SK-MEL-5 (cell line): ENCODE measurements at regions not wholly inside any gene's neighbourhood (a gene's known extent, or its start where the extent isn't known, plus 50 kb on each side); places are given as distances from the start of the nearest gene placed in this dataset.
"Not testable (repeated sequence)": the region's sequence is repeated elsewhere in the genome, so short reads cannot be mapped to it uniquely, and the experiment has no call there.

ENCODE experiments used
- DNase-seq: peaks from one replicate; pipeline ENCODE4 v3.0.0-alpha.2; 2016; ENCODE audit warnings: low read depth, low spot score
- in situ Hi-C: cut with HindIII; loops from 2 replicates; pipeline ENCODE4 v1.10.0; 2016; ENCODE audit warnings: low sequenced_read_pairs, high pct_unique_total_duplicates, low pct_unique_long_range_greater_than_20kb

- in situ Hi-C loops, result no loop called here
- DNase-seq, result no peak
These were observed 303.0 kb downstream of the COL12A1 start for GRCh38 chr6:74902846-74903245.

GRCh38 chr6:74902089-74902488 lies 303.8 kb downstream of the COL12A1 start:
- in situ Hi-C loops, result no loop called here
- DNase-seq, result no peak

GRCh38 chr6:74901576-74901975 lies 304.3 kb downstream of the COL12A1 start:
- no peak for DNase-seq

GRCh38 chr6:74899416-74899815 lies 306.4 kb downstream of the COL12A1 start:
- in situ Hi-C loops, result no loop called here
- DNase-seq, result peak; percentile 27

More at GRCh38 chr6:74901576-74901975, 304.3 kb downstream of the COL12A1 start:
- in situ Hi-C loops, result no loop called here

GRCh38 chr6:74892091-74892490 lies 313.8 kb downstream of the COL12A1 start:
- DNase-seq, result no peak
- in situ Hi-C loops, result no loop called here

GRCh38 chr6:74891349-74891831 lies 314.5 kb downstream of the COL12A1 start:
- in situ Hi-C loops, result no loop called here
- no peak for DNase-seq

GRCh38 chr6:74889635-74890034 lies 316.2 kb downstream of the COL12A1 start:
- in situ Hi-C loops, result no loop called here
- DNase-seq, result no peak

- in situ Hi-C loops, result not testable (repeated sequence)
These were observed 317.1 kb downstream of the COL12A1 start for GRCh38 chr6:74888741-74889140.

GRCh38 chr6:74879976-74880375 lies 325.9 kb downstream of the COL12A1 start:
- in situ Hi-C loops, result no loop called here
- DNase-seq, result no peak

More at GRCh38 chr6:74888741-74889140, 317.1 kb downstream of the COL12A1 start:
- DNase-seq, result not testable (repeated sequence)

- in situ Hi-C loops, result no loop called here
- DNase-seq, result no peak
These were observed 326.6 kb downstream of the COL12A1 start for GRCh38 chr6:74879234-74879633.

GRCh38 chr6:74875193-74875592 lies 330.7 kb downstream of the COL12A1 start:
- in situ Hi-C loops, result no loop called here
- no peak for DNase-seq

- in situ Hi-C loops, result no loop called here
- no peak for DNase-seq
These were observed 332.9 kb downstream of the COL12A1 start for GRCh38 chr6:74872754-74873476.

- in situ Hi-C loops, result no loop called here
- DNase-seq, result no peak
These were observed 334.1 kb downstream of the COL12A1 start for GRCh38 chr6:74871757-74872156.

GRCh38 chr6:74870403-74870802 lies 335.4 kb downstream of the COL12A1 start:
- in situ Hi-C loops, result no loop called here
- no peak for DNase-seq

- no peak for DNase-seq
- in situ Hi-C loops, result no loop called here
These were observed 338.6 kb downstream of the COL12A1 start for GRCh38 chr6:74867291-74867690.

GRCh38 chr6:74863968-74864367 lies 341.9 kb downstream of the COL12A1 start:
- DNase-seq, result no peak
- in situ Hi-C loops, result no loop called here

GRCh38 chr6:74860456-74860855 lies 345.4 kb downstream of the COL12A1 start:
- in situ Hi-C loops, result no loop called here
- no peak for DNase-seq

GRCh38 chr6:74857157-74857556 lies 348.7 kb downstream of the COL12A1 start:
- no peak for DNase-seq
- in situ Hi-C loops, result no loop called here

GRCh38 chr6:74853991-74854390 lies 351.9 kb downstream of the COL12A1 start:
- no peak for DNase-seq
- in situ Hi-C loops, result no loop called here
